Panc1 (cell line): ENCODE measurements at regions not wholly inside any gene's neighbourhood (a gene's known extent, or its start where the extent isn't known, plus 50 kb on each side); places are given as distances from the start of the nearest gene placed in this dataset.

Experiments used
- ATAC-seq: fragments of 200-7000 bp; cut with Tn5 transposase; 2 replicates; pipeline ENCODE4 v1.9.1; 2020; ENCODE audit warnings: mild to moderate bottlenecking, moderate library complexity
- BruUV-seq: library from RNA; stranded (reverse); fragments of 400-500 nt; replicated peaks from 2 replicates; lab custom pipeline; 2021; lab: Mats Ljungman, UMichigan
- CTCF ChIA-PET: fragments of 300-600 bp; sonication (Branson Sonifier 250); formaldehyde crosslinking; loops from one replicate; lab custom pipeline; 2022; ENCODE audit warnings: antibody characterized with exemption; lab: Charles Lee
- POLR2A ChIA-PET: fragments of 300-600 bp; sonication (Branson Sonifier 250); formaldehyde crosslinking; loops from one replicate; lab custom pipeline; 2022; ENCODE audit warnings: antibody characterized with exemption; lab: Charles Lee
- DNase-seq: peaks from one replicate; pipeline ENCODE4 v3.0.0-alpha.2; 2010; ENCODE audit warnings: low read depth, low spot score
- H3K27ac ChIP-seq: 2 replicates; pipeline ENCODE4 v1.5.1; 2011; ENCODE audit warnings: mild to moderate bottlenecking, low read length, inconsistent platforms
- H3K27me3 ChIP-seq: fragments of 200-500 bp; sonication (Bioruptor generic); 2 replicates; pipeline ENCODE4 v1.6.0; 2014; ENCODE audit warnings: low read length, inconsistent platforms; ENCODE audit not compliant: control insufficient read depth, insufficient read depth
- H3K36me3 ChIP-seq: fragments of 200-500 bp; sonication (Bioruptor generic); 2 replicates; pipeline ENCODE4 v1.5.1; 2014; ENCODE audit warnings: inconsistent platforms, mild to moderate bottlenecking, low read length, moderate library complexity; ENCODE audit not compliant: control insufficient read depth, insufficient read depth
- H3K4me1 ChIP-seq: 2 replicates; pipeline ENCODE4 v1.5.1; 2011; ENCODE audit warnings: inconsistent platforms, mild to moderate bottlenecking, low read length, moderate library complexity; ENCODE audit not compliant: control insufficient read depth, insufficient read depth
- H3K4me3 ChIP-seq, 2 experiments: 2 replicates each; pipeline ENCODE4 v1.5.1; 2011 to 2012; ENCODE audit warnings: low read depth in 2 of 2, low read length in 2 of 2, mild to moderate bottlenecking in 2 of 2, inconsistent platforms in 1 of 2, moderate library complexity in 1 of 2
- H3K9me3 ChIP-seq: fragments of 200-500 bp; sonication (Bioruptor generic); 2 replicates; pipeline ENCODE4 v1.5.1; 2014; ENCODE audit warnings: low read depth, mild to moderate bottlenecking, inconsistent platforms, low read length, moderate library complexity; ENCODE audit not compliant: control insufficient read depth, insufficient read depth
- POLR2AphosphoS5 ChIP-seq: IDR thresholded peaks from 2 replicates; pipeline ENCODE4 v1.6.1; 2012; ENCODE audit warnings: mild to moderate bottlenecking, low read depth, low read length, moderate library complexity
- SIN3A ChIP-seq: IDR thresholded peaks from 2 replicates; pipeline ENCODE4 v1.6.1; 2012; ENCODE audit warnings: low read depth, mild to moderate bottlenecking, low read length, moderate library complexity, borderline replicate concordance; ENCODE audit not compliant: insufficient read depth
- TCF7L2 ChIP-seq: IDR thresholded peaks from 2 replicates; pipeline ENCODE4 v1.6.1; 2011; ENCODE audit warnings: mild to moderate bottlenecking, low read depth, low read length, inconsistent platforms
- in situ Hi-C: cut with HindIII; loops from 2 replicates; pipeline ENCODE4 v1.10.0; 2016; ENCODE audit warnings: low sequenced_read_pairs, low pct_unique_long_range_greater_than_20kb
- intact Hi-C: fragments of 100-400 bp; cut with micrococcal nuclease; formaldehyde crosslinking; loops from one replicate; pipeline ENCODE4 v1.10.0; 2022; ENCODE audit not compliant: unreplicated experiment
- TF ChIP-seq, protein P1 (sequence below), 2 experiments: IDR thresholded peaks; 2 replicates each; pipeline ENCODE4 v1.6.1; 2011 to 2012; ENCODE audit warnings: low read depth in 2 of 2, control low read depth in 1 of 2, low read length in 1 of 2, mild to moderate bottlenecking in 1 of 2, moderate library complexity in 1 of 2; ENCODE audit not compliant: insufficient read depth in 1 of 2
- TF ChIP-seq, protein P2 (sequence below): fragments of 450-650 bp; IDR thresholded peaks from 2 replicates; pipeline ENCODE4 v1.5.1; 2017; ENCODE audit warnings: mild to moderate bottlenecking

DNA sequence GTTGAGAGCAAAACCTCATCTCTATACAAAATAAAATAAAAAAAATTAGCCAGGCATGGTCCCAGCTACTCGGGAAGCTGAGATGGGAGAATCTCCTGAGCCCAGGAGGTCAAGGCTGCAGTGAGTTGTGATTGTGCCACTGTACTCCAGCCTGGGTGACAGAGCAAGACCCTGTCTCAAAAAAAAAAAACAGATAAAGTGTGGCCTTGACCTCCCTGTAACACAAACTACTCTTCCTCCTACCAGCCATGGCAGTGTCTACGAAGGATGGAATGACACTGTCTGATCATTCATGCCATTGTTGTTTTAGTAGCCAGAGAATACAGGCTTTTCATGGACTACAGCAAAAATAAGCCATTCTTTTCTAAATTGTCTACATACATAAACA, 117.1 kb upstream of the IQSEC1 start:
- no peaks in the 10 kb centered on the region for H3K27me3 ChIP-seq
- intact Hi-C loops, result no loop called here
- ChIA-PET POLR2A (no interaction called here), CTCF (interaction anchor here (0.6 kb wide), 1 partner anchor 114 kb away, joined by 3 read pairs; no protein-coding TSS in a partner anchor)
- H3K36me3 ChIP-seq, result no peaks in the 10 kb centered on the region
- BruUV-seq, result no TSS peak
- in situ Hi-C loops, result no loop called here
- H3K4me1 ChIP-seq, result peaks cover 19% of the 10 kb centered on the region
- ATAC-seq (no peak), DNase-seq (no peak)
- TF ChIP-seq POLR2AphosphoS5, result no peak
- TF ChIP-seq, protein P1, sequence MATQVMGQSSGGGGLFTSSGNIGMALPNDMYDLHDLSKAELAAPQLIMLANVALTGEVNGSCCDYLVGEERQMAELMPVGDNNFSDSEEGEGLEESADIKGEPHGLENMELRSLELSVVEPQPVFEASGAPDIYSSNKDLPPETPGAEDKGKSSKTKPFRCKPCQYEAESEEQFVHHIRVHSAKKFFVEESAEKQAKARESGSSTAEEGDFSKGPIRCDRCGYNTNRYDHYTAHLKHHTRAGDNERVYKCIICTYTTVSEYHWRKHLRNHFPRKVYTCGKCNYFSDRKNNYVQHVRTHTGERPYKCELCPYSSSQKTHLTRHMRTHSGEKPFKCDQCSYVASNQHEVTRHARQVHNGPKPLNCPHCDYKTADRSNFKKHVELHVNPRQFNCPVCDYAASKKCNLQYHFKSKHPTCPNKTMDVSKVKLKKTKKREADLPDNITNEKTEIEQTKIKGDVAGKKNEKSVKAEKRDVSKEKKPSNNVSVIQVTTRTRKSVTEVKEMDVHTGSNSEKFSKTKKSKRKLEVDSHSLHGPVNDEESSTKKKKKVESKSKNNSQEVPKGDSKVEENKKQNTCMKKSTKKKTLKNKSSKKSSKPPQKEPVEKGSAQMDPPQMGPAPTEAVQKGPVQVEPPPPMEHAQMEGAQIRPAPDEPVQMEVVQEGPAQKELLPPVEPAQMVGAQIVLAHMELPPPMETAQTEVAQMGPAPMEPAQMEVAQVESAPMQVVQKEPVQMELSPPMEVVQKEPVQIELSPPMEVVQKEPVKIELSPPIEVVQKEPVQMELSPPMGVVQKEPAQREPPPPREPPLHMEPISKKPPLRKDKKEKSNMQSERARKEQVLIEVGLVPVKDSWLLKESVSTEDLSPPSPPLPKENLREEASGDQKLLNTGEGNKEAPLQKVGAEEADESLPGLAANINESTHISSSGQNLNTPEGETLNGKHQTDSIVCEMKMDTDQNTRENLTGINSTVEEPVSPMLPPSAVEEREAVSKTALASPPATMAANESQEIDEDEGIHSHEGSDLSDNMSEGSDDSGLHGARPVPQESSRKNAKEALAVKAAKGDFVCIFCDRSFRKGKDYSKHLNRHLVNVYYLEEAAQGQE (IDR thresholded peaks at IDR 0.05; ENCODE audit: insufficient read depth in 1 of 2, low read depth in 2 of 2, low read length in 1 of 2), result no peak
- no peaks in the 10 kb centered on the region for H3K9me3 ChIP-seq
- H3K27ac ChIP-seq, result no peak overlapping the region
- H3K4me3 ChIP-seq, result no peak overlapping the region

DNA sequence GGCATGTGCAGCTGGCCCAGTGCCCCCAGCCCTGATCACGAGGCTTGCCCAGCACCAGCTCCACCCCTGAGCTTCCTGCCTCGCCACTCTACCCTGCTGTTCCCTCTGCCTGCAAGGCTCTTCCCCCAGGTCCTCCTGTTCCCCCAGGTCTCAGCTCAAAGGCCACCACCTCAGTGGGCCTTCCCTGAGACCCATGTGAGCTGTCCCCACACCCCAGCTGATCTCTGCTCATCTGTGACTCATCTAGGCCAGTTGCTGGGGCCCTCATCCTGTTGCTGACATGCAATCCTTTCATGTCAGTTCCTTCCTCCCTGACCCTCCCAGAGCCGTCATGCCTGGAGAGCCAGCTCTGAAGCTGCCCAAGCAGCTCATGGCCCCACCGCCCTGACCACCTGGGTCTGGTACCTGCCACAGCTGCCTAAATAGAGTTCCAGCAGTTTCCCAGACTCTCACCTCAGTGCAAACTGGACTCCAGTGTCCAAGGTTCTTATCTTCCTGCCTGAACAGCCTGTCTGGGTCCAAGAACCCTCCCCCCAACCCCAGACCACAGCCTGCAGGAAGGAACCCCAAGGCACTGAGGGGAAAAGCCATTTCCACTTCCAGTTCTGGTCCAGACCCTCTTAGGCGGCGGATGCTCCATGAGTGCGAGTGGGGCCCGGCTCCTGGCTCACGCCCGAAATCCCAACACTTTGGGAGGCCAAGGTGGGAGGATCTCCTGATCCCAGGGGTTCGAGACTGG, 116.6 kb upstream of the IQSEC1 start:
- in situ Hi-C loops (no loop called here), intact Hi-C loops (no loop called here)
- ATAC-seq, result no peak
- ChIA-PET CTCF (interaction anchor here (0.6 kb wide), 1 partner anchor 114 kb away, joined by 3 read pairs; no protein-coding TSS in a partner anchor), POLR2A (no interaction called here)
- TF ChIP-seq, protein P1 (IDR thresholded peaks at IDR 0.05; ENCODE audit: insufficient read depth in 1 of 2, low read depth in 2 of 2, low read length in 1 of 2), result no peak
- TF ChIP-seq POLR2AphosphoS5 (no peak), TCF7L2 (no peak), SIN3A (no peak)
- TF ChIP-seq, protein P2, sequence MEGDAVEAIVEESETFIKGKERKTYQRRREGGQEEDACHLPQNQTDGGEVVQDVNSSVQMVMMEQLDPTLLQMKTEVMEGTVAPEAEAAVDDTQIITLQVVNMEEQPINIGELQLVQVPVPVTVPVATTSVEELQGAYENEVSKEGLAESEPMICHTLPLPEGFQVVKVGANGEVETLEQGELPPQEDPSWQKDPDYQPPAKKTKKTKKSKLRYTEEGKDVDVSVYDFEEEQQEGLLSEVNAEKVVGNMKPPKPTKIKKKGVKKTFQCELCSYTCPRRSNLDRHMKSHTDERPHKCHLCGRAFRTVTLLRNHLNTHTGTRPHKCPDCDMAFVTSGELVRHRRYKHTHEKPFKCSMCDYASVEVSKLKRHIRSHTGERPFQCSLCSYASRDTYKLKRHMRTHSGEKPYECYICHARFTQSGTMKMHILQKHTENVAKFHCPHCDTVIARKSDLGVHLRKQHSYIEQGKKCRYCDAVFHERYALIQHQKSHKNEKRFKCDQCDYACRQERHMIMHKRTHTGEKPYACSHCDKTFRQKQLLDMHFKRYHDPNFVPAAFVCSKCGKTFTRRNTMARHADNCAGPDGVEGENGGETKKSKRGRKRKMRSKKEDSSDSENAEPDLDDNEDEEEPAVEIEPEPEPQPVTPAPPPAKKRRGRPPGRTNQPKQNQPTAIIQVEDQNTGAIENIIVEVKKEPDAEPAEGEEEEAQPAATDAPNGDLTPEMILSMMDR, result no peak
- BruUV-seq, result no TSS peak
- peaks cover 15% of the 10 kb centered on the region for H3K4me1 ChIP-seq
- H3K27me3 ChIP-seq, result no peaks in the 10 kb centered on the region
- H3K9me3 ChIP-seq, result no peaks in the 10 kb centered on the region
- no peaks in the 10 kb centered on the region for H3K36me3 ChIP-seq
- no peak for DNase-seq
- no peak overlapping the region for H3K4me3 ChIP-seq
- H3K27ac ChIP-seq, result no peak overlapping the region
